ENCODE measurements at regions not wholly inside any gene's neighbourhood (a gene's known extent, or its start where the extent isn't known, plus 50 kb on each side); places are given as distances from the start of the nearest gene placed in this dataset.
A peak's percentile ranks its signal among the peaks of the same experiment; 100 is the strongest.
"Not testable (repeated sequence)": the region's sequence is repeated elsewhere in the genome, so short reads cannot be mapped to it uniquely, and the experiment has no call there.

DNA sequence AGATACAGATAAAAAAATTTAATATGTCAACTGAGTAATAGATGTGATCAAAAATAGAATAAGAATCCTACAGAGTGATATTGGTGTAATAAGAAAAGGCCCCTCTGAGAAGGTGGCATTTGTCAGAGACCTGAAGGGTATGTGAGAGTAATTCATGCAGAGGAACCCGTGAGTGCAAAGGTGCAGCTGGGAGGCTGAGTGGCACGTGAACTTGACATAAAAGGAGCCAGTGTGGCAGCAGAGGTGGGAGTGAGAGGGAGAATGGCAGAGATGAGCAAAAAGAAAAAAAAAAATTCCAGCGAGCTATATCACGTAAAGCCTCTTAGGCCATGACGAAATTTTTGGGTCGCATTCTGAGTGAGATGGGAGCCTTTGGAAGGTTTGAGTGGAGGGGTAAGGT is 588.9 kb downstream of the KCTD12 start:
- Histone ChIP-seq H3K36me3 (replicated peaks) (no peaks in the 10 kb centered on the region), H3K9me3 (no peaks in the 10 kb centered on the region), H3K4me1 (no peaks in the 10 kb centered on the region), H3K27me3 (ENCODE audit: low read depth) (no peaks in the 10 kb centered on the region), H3K4me3 (no peak overlapping the region)
- in situ Hi-C loops (cut with MboI; ENCODE audit: low sequenced_read_pairs) = no loop called here
- no peak for DNase-seq (ENCODE audit: low spot score in 2 of 2)

DNA sequence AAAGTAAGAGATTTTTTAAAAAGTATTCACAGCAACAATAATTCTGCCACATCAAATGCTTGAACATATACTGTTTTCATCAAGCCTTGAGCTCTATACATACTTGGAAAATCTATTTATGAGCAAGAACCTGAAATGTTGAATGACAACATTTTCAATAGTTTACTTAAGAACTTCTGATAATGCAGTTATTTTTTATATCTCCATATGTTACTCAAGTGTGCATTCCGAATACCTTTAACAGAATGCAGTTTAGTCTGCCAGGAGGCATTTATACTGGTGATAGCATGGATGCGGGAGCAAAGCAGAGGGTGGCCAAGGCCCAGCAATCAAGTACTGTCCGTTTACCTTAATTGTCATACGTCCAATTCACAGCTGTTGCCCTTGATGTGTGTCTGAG is 589.5 kb downstream of the KCTD12 start:
- H3K9me3 ChIP-seq = no peaks in the 10 kb centered on the region
- in situ Hi-C loops (cut with MboI; ENCODE audit: low sequenced_read_pairs) = no loop called here

DNA sequence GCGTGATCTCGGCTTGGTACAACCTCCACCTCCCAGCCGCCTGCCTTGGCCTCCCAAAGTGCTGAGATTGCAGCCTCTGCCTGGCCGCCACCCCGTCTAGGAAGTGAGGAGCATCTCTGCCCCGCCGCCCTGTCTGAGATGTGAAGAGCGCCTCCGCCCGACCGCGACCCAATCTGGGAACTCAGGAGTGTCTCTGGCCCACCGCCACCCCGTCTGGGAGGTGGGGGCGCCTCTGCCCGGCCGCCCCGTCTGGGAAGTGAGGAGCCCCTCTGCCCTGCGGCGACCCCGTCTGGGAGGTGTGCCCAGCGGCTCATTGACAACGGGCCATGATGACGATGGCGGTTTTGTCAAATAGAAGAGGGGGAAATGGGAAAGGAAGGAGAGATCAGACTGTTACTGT is 591.2 kb downstream of the KCTD12 start:
- H3K4me3 ChIP-seq; H3K36me3 ChIP-seq (replicated peaks); in situ Hi-C loops (cut with MboI; ENCODE audit: low sequenced_read_pairs); DNase-seq (ENCODE audit: low spot score in 2 of 2); H3K4me1 ChIP-seq; H3K27me3 ChIP-seq (ENCODE audit: low read depth); H3K9me3 ChIP-seq: not testable (repeated sequence)

More for the DNA sequence above, 589.5 kb downstream of the KCTD12 start:
- H3K36me3 ChIP-seq (replicated peaks) = no peaks in the 10 kb centered on the region
- H3K4me3 ChIP-seq = no peak overlapping the region
- H3K27me3 ChIP-seq (ENCODE audit: low read depth) = no peaks in the 10 kb centered on the region
- no peak for DNase-seq (ENCODE audit: low spot score in 2 of 2)
- no peaks in the 10 kb centered on the region for H3K4me1 ChIP-seq

DNA sequence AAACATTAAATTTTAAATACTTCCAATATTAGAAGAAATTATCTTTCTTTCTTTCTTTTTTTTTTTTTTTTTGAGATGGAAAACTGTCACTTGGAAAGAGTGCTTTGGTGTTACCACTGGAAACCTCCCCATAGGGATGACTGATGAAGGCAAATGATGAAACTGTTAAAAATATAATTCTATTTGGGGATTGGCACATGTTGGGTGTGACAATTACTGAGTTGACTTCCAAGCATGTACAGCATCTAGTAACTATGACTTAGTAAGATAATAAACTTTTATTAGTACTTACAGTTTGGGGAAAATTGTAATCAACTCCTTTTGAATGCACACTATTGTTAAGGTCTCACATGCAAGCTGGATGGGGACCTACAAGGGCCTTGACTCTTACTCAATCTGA is 592.5 kb downstream of the KCTD12 start:
- DNase-seq (ENCODE audit: low spot score in 2 of 2) = no peak
- Histone ChIP-seq H3K36me3 (replicated peaks) (no peaks in the 10 kb centered on the region), H3K4me3 (no peak overlapping the region), H3K9me3 (no peaks in the 10 kb centered on the region), H3K4me1 (no peaks in the 10 kb centered on the region), H3K27me3 (ENCODE audit: low read depth) (no peaks in the 10 kb centered on the region)
- in situ Hi-C loops (cut with MboI; ENCODE audit: low sequenced_read_pairs) = no loop called here

DNA sequence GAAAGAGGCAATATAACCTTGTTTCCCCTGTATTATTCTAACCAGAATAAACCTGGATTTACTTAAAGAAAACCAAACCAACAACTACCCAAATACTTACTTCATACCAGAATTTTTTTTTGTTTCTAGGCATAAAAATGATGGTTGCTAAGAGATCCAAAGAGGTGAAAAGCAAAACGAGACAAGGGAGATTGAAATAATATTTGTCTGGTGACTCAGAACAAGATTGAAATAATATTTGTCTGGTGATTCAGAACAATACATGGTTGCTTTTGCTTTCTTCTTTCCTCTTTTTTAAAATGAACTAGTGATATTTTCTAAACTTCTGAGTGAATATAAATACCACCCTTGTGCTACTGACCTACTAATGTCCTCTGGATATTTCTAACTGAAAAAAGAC is 592.9 kb downstream of the KCTD12 start:
- DNase-seq (ENCODE audit: low spot score in 2 of 2) = no peak
- H3K9me3 ChIP-seq = no peaks in the 10 kb centered on the region
- in situ Hi-C loops (cut with MboI; ENCODE audit: low sequenced_read_pairs) = no loop called here
- no peak overlapping the region for H3K4me3 ChIP-seq
- no peaks in the 10 kb centered on the region for H3K36me3 ChIP-seq (replicated peaks)
- no peaks in the 10 kb centered on the region for H3K4me1 ChIP-seq
- no peaks in the 10 kb centered on the region for H3K27me3 ChIP-seq (ENCODE audit: low read depth)

DNA sequence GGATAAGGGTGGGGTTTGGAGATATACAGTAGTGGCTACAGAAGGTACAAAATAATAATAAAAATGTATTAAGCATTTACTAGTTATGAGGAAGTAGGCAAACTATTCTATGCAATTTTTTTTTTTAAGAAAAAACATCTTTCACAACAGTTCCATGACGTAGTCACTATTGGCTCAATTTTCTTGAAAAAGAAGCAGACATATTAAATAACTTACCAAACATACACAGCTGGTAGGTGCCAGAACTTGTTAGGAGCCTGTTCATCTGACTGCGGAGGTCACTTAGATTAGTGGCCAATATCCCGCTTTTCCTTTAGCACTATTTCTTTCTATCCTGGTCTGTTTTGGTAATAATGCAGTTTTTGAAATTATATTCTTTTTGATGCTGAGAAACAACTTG is 593.5 kb downstream of the KCTD12 start:
- in situ Hi-C loops (cut with MboI; ENCODE audit: low sequenced_read_pairs) = no loop called here
- Histone ChIP-seq H3K27me3 (ENCODE audit: low read depth) (no peaks in the 10 kb centered on the region), H3K36me3 (replicated peaks) (no peaks in the 10 kb centered on the region), H3K4me1 (no peaks in the 10 kb centered on the region), H3K4me3 (no peak overlapping the region), H3K9me3 (no peaks in the 10 kb centered on the region)
- no peak for DNase-seq (ENCODE audit: low spot score in 2 of 2)

DNA sequence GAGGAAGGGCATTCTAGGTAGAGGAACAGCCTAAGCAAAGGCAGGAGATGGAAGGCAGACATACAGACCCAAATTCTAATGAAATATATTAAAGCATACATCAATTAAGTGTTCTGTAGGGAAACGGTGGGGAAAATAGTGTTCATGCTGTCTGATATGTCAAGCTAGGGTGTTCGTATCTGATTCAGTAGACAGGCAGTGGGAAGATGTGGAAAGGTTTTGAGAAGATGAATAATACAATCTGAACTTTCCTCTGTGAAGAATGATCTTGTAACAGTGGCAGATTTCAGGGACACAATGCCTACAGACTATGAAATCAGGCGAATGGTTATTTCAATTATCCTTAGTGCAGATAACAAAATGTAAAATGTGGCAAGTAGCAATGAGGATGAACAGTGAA is 594.2 kb downstream of the KCTD12 start:
- H3K4me3 ChIP-seq = no peak overlapping the region
- no peaks in the 10 kb centered on the region for H3K9me3 ChIP-seq
- H3K27me3 ChIP-seq (ENCODE audit: low read depth) = no peaks in the 10 kb centered on the region
- no peak for DNase-seq (ENCODE audit: low spot score in 2 of 2)
- no peaks in the 10 kb centered on the region for H3K4me1 ChIP-seq
- H3K36me3 ChIP-seq (replicated peaks) = no peaks in the 10 kb centered on the region
- in situ Hi-C loops (cut with MboI; ENCODE audit: low sequenced_read_pairs) = no loop called here

DNA sequence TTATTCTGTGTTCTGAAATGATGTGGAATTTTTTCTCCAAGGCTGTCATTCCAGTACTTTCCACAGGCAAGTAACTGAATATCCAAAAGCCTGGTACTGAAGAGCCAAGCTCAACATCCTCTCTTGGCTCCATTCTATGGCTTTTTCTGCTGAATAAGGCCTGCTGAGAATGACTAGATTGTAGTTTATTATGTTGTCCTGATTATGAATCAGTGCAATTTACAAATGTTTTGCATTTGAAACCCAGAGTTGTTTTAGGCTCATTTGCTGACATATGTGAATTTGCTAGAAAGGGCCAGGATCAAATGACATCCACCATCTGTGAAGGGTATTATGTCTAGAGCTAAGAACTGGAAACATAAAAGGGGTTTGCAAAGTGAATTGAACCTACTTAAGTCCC is 596.6 kb downstream of the KCTD12 start:
- peak in 1 of 2 experiments; percentile 19 for DNase-seq (ENCODE audit: low spot score in 2 of 2)
- Histone ChIP-seq H3K27me3 (ENCODE audit: low read depth) (no peaks in the 10 kb centered on the region), H3K4me3 (no peak overlapping the region), H3K36me3 (replicated peaks) (no peaks in the 10 kb centered on the region), H3K9me3 (no peaks in the 10 kb centered on the region), H3K4me1 (no peaks in the 10 kb centered on the region)
- in situ Hi-C loops (cut with MboI; ENCODE audit: low sequenced_read_pairs) = no loop called here

DNA sequence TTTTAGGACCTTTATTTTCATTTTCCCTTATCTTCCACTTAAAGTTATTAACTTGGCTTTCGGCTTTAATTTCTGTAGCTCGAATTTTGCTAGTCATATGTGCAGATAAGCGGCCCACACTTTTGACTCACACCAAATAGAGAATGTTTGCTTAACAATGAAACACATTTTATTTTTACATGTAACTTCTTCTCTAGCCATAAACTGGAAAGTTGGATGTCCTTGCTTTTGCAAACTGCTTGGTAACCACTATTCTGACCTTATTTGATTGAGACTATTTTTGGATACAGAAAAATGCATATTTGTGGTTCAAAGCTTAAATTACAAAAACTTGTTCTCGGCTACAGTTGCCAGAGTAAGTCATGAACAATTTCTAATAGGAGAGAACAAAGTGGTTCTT is 600.0 kb downstream of the KCTD12 start:
- no peak for DNase-seq (ENCODE audit: low spot score in 2 of 2)
- Histone ChIP-seq H3K36me3 (replicated peaks) (no peaks in the 10 kb centered on the region), H3K9me3 (no peaks in the 10 kb centered on the region), H3K27me3 (ENCODE audit: low read depth) (no peaks in the 10 kb centered on the region), H3K4me3 (no peak overlapping the region), H3K4me1 (no peaks in the 10 kb centered on the region)
- in situ Hi-C loops (cut with MboI; ENCODE audit: low sequenced_read_pairs) = no loop called here

DNA sequence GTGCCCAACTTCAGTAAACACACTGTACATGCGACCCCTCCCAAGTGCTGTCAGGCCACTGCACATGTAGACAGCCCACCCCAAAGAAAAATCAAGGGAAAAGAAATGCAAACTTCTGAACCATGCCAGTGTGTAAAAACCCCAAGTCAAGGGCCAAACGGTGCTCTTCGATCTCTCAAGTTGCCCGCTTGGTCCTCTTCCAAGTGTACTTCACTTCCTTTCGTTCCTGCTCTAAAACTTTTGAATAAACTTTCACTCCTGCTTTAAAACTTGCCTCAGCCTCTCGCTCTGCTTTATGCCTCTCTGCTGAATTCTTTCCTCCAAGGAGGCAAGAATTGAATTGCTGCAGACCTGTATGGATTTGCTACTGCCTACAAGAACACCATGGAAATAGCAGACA is 600.7 kb downstream of the KCTD12 start:
- no peak for DNase-seq (ENCODE audit: low spot score in 2 of 2)
- in situ Hi-C loops (cut with MboI; ENCODE audit: low sequenced_read_pairs) = no loop called here
- no peaks in the 10 kb centered on the region for H3K36me3 ChIP-seq (replicated peaks)
- no peaks in the 10 kb centered on the region for H3K4me1 ChIP-seq
- H3K27me3 ChIP-seq (ENCODE audit: low read depth) = no peaks in the 10 kb centered on the region
- H3K4me3 ChIP-seq = no peak overlapping the region
- no peaks in the 10 kb centered on the region for H3K9me3 ChIP-seq

DNA sequence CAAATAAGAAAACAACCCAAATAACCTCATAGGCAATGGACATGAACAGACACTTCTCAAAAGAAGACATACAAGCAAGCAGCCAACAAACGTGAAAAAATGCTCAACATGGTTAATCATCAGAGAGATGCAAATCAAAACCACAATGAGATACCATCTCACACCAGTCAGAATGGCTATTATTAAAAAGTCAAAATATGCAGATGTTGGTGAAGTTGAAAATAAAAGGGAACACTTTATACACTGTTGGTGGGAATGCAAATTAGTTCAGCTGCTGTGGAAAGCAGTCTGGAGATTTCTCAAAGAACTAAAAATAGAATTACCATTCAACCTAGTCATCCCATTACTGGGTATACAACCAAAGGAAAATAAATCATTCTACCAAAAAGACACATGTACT is 606.4 kb downstream of the KCTD12 start:
- H3K4me3 ChIP-seq; H3K4me1 ChIP-seq; H3K27me3 ChIP-seq (ENCODE audit: low read depth); DNase-seq (ENCODE audit: low spot score in 2 of 2); H3K36me3 ChIP-seq (replicated peaks); in situ Hi-C loops (cut with MboI; ENCODE audit: low sequenced_read_pairs); H3K9me3 ChIP-seq: not testable (repeated sequence)

DNA sequence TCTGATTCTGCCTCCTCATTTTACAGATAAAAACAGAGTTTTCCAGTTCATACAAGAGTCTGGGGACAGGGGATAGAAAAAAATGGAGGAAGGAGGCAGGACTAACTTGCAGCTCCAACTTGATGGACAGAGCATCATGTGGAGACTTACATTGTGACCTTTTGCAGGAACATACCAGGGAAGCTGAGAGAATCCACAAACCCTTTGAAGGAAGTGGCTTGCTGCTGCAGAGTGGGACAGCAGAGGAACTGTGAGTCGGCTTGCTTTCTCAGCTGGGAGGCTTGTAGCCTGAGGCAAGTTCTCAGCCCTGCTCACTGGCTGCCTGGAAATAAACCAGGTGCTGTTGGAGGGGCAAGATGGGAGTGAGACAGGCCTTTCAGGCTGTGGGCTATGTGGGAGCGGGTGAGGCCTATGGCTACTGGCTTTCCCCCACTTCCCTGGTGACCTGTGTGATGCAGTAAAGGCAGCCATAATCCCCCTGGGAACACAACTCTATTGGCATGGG is 614.4 kb downstream of the KCTD12 start:
- Histone ChIP-seq H3K9me3 (no peaks in the 10 kb centered on the region), H3K27me3 (ENCODE audit: low read depth) (no peaks in the 10 kb centered on the region), H3K36me3 (replicated peaks) (no peaks in the 10 kb centered on the region), H3K4me3 (no peak overlapping the region), H3K4me1 (no peaks in the 10 kb centered on the region)
- DNase-seq (ENCODE audit: low spot score in 2 of 2) = no peak
- in situ Hi-C loops (cut with MboI; ENCODE audit: low sequenced_read_pairs) = no loop called here

DNA sequence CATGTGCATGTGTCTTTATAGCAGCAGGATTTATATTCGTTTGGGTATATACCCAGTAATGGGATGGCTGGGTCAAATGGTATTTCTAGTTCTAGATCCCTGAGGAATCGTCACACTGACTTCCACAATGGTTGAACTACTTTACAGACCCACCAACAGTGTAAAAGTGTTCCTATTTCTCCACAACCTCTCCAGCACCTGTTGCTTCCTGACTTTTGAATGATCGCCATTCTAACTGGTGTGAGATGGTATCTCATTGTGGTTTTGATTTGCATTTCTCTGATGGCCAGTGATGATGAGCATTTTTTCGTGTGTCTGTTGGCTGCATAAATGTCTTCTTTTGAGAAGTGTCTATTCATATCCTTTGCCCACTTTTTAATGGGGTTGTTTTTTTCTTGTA is 617.9 kb downstream of the KCTD12 start:
- in situ Hi-C loops (cut with MboI; ENCODE audit: low sequenced_read_pairs); H3K9me3 ChIP-seq; H3K27me3 ChIP-seq (ENCODE audit: low read depth); H3K4me1 ChIP-seq; DNase-seq (ENCODE audit: low spot score in 2 of 2); H3K4me3 ChIP-seq; H3K36me3 ChIP-seq (replicated peaks): not testable (repeated sequence)

DNA sequence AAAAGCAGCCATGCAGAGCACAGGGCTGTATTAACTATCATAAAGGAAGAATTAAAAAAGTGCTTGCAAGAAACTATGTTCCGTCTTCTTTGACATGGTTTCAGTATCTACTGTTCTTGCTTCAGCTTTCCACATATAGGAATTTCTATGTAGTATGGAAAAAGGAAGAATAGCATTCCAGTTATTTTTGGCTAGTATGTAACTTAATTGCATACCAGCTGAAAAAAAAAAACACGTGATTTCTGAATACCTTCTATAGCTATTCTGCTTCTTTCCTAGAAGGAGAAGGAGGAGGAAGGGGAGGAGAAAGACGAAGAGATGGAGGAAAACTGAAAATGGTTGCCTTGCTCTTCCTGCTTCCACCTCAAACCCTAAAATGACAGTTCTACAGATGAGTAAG is 619.0 kb downstream of the KCTD12 start:
- no peaks in the 10 kb centered on the region for H3K4me1 ChIP-seq
- no peak for DNase-seq (ENCODE audit: low spot score in 2 of 2)
- in situ Hi-C loops (cut with MboI; ENCODE audit: low sequenced_read_pairs) = no loop called here

DNA sequence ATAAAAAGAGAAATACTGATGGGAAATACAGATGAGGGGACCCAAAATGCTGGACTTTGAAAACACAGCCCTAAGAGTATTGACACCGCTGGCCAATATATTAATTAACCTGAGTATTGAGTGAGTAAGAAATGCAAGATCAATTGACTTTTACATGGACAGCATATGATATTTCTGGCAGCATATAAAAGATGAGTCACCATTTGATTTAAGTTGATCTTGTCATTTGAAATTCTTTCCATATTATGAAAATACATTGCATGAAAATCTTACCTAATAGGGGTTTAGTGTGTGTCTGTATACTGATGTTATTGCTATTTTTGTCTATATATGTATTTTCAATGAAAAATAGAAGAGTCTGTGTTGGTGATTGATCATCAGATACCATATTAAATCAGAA is 619.6 kb downstream of the KCTD12 start:
- DNase-seq (ENCODE audit: low spot score in 2 of 2) = no peak
- H3K4me1 ChIP-seq = no peaks in the 10 kb centered on the region
- no peak overlapping the region for H3K4me3 ChIP-seq
- in situ Hi-C loops (cut with MboI; ENCODE audit: low sequenced_read_pairs) = no loop called here
- H3K36me3 ChIP-seq (replicated peaks) = no peaks in the 10 kb centered on the region
- H3K27me3 ChIP-seq (ENCODE audit: low read depth) = no peaks in the 10 kb centered on the region
- no peaks in the 10 kb centered on the region for H3K9me3 ChIP-seq

More for the DNA sequence above, 619.0 kb downstream of the KCTD12 start:
- H3K4me3 ChIP-seq = no peak overlapping the region
- no peaks in the 10 kb centered on the region for H3K9me3 ChIP-seq
- no peaks in the 10 kb centered on the region for H3K27me3 ChIP-seq (ENCODE audit: low read depth)
- H3K36me3 ChIP-seq (replicated peaks) = no peaks in the 10 kb centered on the region

Measured in HAP-1 (cell line).